OCI-LY3 (cell line): ENCODE measurements at regions not wholly inside any gene's neighbourhood (a gene's known extent, or its start where the extent isn't known, plus 50 kb on each side); places are given as distances from the start of the nearest gene placed in this dataset.

Experiments used
- EZH2phosphoT487 ChIP-seq: fragments of 200-600 bp; shearing (Covaris generic); IDR thresholded peaks from 2 replicates; pipeline ENCODE4 v1.6.1; 2018; ENCODE audit warnings: antibody characterized with exemption, mixed run types, low read depth
- TF ChIP-seq, protein P1 (sequence below): fragments of 200-600, 300-600 bp; sonication (generic); IDR thresholded peaks from 2 replicates; pipeline ENCODE4 v1.5.1; 2014; ENCODE audit warnings: antibody characterized with exemption, low read length, low read depth

- TF ChIP-seq, protein P1, sequence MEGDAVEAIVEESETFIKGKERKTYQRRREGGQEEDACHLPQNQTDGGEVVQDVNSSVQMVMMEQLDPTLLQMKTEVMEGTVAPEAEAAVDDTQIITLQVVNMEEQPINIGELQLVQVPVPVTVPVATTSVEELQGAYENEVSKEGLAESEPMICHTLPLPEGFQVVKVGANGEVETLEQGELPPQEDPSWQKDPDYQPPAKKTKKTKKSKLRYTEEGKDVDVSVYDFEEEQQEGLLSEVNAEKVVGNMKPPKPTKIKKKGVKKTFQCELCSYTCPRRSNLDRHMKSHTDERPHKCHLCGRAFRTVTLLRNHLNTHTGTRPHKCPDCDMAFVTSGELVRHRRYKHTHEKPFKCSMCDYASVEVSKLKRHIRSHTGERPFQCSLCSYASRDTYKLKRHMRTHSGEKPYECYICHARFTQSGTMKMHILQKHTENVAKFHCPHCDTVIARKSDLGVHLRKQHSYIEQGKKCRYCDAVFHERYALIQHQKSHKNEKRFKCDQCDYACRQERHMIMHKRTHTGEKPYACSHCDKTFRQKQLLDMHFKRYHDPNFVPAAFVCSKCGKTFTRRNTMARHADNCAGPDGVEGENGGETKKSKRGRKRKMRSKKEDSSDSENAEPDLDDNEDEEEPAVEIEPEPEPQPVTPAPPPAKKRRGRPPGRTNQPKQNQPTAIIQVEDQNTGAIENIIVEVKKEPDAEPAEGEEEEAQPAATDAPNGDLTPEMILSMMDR = no peak
- TF ChIP-seq EZH2phosphoT487 = no peak
These were observed 52.2 kb upstream of the CTAGE1 start for GRCh38 chr18:22469926-22470247.
